Prostate gland (tissue), 2 donors: ENCODE measurements at regions not wholly inside any gene's neighbourhood (a gene's known extent, or its start where the extent isn't known, plus 50 kb on each side); places are given as distances from the start of the nearest gene placed in this dataset.

Source experiments
- CTCF ChIP-seq, 4 experiments: fragments of 200-600 bp in 2 of 4; fragments of 450-650 bp in 2 of 4; sonication (generic) in 2 of 4; IDR thresholded peaks; 1 replicate in 3 of 4; 2 replicates in 1 of 4; pipeline ENCODE4 v1.5.1; 2016 to 2019; ENCODE audit warnings: antibody characterized with exemption in 4 of 4, mild to moderate bottlenecking in 2 of 4, moderate library complexity in 2 of 4
- POLR2A ChIP-seq: fragments of 450-650 bp; IDR thresholded peaks from one replicate; pipeline ENCODE4 v1.6.1; 2016; ENCODE audit warnings: antibody characterized with exemption, mild to moderate bottlenecking

GRCh38 chr5:125848751-125849150, 574.5 kb upstream of the GRAMD2B start:
- TF ChIP-seq CTCF (IDR thresholded peaks at IDR 0.05) = no peak
- TF ChIP-seq POLR2A = no peak
